ENCODE measurements at regions not wholly inside any gene's neighbourhood (a gene's known extent, or its start where the extent isn't known, plus 50 kb on each side); places are given as distances from the start of the nearest gene placed in this dataset.
"Not testable (repeated sequence)": the region's sequence is repeated elsewhere in the genome, so short reads cannot be mapped to it uniquely, and the experiment has no call there.

DNA sequence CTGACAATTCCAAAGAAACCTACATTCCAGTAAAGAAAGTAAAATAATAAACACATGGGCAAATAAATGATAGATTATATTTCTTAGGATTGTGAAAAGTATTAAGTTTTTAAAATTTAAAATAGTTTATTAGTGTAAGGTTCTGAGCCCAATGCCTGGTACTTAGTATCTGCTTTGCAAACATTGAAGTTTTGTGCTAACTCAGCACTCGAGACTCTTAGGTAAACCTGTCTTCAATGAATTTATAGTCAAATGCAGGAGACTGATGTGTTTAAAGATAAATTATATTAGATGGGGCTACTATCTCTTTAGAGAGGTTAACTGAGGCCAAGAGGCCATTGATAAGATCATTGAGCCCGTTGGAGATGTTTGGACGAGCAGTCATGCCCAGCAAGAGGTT is 138.3 kb upstream of the SALL1 start:
- intact Hi-C loops (cut with micrococcal nuclease): no loop called here

DNA sequence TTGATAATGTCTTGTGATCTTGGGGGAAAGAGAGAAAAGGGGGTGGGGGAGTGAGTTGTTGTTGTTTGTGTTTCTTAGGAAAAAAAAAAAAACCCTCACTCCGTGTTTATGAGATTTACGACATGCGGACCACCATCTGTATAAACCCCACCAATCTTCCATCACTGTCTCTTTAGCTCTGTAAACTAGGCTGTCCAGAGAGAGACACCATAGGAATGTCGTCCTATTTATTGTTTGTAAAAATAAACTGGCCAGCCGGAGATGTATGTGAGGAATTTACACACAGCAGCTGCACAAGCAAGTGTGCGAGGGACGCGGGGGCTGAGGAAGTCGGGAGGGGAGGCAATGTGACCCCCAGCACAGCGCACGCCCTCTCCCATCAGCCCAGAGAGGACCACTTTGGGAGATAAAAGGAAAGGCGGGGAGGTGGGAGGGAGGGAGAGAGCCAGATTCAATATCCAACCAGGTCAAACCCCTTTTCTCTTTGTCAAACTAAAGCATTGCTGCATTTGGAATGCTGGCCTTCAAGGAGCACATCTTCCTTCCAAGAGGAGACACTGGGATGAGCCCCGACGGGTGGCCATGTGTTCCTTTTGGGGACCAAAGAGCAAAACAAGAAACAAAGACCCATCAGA is 136.2 kb upstream of the SALL1 start:
- intact Hi-C loops (cut with micrococcal nuclease): no loop called here

DNA sequence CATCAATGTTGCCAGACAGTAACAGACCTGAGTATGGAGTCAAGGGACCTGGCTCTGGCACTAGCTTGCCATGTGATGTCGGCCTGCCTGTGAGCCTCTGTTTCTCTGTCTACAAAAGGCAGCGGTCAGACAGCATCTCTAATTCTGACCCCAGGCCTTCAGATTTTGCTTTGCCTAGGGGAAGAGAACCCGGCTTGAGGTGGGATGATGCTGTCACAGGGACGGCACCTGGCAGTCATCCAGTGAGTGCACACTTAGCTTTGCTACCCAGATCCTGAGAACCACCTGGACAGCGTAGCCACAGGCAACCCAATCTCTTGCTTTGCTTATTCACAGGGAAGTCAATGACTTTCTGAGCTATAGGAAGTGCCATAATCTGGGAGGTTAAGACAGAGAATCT is 135.2 kb upstream of the SALL1 start:
- intact Hi-C loops (cut with micrococcal nuclease): no loop called here

DNA sequence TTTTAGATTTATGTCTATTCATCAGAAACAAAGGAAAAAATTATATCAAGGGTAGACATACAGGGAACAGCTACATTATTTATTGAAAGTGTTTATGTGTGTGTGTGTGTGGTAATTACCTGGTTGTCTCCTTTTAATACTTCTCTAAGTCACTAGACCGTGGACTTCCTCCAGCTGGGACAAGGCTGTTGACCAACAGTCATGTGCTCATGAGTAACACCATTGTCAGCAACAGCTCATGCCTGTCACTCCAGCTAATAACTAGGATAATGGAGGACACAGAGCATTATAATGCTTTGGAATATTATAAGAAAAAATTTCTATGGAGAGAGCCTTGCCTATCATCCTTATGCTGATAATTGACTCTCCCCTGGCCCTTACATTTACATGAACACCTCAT is 125.3 kb upstream of the SALL1 start:
- intact Hi-C loops (cut with micrococcal nuclease): no loop called here

DNA sequence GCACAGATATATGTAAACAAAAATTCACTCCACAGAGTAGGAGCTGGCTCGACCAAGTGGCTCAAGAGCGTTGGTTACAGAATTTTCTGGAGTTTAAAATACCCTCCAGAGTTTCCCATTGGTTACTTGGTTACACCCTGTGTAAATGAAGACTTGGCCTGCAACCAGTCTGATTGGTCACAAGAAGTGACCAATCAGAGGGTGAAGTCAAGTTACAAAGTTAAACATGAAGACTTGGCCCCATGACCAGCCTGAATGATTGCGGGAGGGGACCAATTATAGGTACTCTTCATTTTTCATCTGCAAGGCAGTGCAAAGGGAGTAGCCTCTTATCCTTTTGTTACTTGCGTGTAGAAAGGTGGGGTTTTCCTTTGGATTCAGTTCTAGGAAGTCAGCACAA is 121.3 kb upstream of the SALL1 start:
- intact Hi-C loops (cut with micrococcal nuclease): no loop called here

DNA sequence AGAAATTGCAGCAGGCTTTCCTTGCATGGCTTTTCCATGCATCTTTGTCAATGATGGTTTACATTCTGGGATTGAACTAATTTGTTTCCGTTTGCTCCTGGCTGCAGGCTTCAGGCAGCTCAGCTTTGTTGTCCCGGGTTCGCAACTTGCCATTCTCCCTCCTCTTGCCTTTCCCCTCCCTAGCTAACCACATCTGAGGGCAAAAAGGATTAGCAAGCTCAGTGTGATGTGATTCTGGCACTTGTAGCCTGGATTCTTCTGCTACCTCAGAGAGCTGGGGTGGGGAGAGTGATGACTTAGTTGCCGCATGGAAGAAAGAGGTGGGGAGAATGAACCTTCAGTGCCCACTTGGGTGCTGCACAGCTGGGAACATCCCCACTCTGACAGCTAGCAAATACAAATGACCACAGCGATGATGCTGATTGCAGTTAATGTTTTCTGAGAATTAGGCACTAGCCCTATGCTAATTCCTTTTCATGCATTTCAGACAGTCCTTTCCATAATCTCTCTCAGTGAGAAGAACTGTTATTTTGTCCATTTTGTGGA is 120.2 kb upstream of the SALL1 start:
- intact Hi-C loops (cut with micrococcal nuclease): no loop called here

DNA sequence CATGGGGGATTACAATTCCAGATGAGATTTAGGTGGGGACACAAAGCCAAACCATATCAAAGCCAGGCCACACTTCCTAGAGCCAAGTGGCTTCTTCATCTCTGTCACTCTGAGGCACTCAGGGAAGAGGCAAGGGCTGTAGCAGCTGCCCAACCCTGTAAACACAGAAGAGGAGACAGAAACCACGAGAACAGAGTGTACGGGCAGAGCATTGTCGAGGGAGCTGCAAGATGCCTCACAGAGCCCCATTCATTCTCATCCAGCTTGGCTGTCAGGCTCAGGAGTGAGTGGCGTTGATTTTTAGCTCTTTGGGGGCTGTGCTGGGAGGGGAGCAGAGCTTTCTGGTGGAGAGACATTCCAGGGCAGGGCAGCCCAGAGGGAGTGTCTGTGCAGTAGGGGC is 117.2 kb upstream of the SALL1 start:
- intact Hi-C loops (cut with micrococcal nuclease): no loop called here

DNA sequence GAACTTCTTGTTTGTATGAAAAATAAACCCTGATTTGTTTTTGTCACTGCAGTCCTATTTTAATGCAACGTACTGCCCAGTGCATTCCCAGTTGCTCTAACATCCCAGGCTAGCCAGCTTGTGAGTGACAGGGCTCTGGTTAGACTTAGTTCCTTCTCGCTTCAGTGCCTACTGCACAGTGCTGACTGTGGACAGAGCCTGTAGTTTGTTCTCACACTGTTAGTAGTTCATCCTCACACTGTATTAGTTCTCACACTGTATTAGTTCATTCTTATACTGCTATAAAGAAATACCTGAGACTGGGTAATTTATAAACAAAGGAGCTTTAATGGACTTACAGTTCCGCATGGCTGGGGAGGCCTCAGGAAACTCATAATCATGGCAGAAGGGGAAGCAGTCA is 116.6 kb upstream of the SALL1 start:
- intact Hi-C loops (cut with micrococcal nuclease): no loop called here

DNA sequence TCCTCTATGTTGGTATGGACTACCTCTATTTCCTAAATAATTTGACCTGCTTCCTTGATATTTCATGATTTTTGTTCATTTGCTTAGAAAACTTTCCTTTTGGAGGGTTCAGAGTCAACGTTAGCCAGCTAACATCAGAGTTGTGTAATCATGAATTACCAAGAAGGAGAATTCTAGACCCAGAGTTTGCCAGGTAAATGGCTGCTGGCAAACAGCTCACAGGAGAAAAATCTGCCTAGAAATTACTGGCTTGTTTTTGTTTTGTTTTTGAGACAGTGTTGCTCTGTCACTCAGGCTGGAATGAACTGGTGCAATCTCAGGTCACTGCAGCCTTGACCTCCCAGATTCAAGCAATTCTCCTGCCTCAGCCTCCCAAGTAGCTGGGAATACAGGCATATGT is 111.4 kb upstream of the SALL1 start:
- intact Hi-C loops (cut with micrococcal nuclease): no loop called here

DNA sequence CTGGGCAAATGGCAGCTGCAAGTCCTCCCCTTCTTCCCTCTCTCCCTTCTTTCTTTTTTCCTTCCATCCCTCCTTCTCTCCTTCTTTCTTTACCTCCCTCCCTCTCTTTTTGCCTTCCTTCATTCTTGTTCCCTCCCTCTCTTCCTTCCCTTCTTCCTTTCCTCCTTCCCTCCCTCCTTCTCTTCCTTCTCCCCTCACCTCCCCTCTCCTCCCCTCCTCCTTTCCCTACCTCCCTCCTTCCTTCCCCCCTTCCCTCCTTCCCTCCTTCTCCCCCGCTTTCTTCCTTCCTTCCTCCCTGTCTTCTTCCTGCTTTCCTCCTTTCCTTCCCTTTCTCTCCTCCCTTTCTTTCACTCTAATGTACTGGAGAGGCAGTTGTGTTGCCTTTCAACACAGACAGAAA is 110.8 kb upstream of the SALL1 start:
- intact Hi-C loops (cut with micrococcal nuclease): no loop called here

DNA sequence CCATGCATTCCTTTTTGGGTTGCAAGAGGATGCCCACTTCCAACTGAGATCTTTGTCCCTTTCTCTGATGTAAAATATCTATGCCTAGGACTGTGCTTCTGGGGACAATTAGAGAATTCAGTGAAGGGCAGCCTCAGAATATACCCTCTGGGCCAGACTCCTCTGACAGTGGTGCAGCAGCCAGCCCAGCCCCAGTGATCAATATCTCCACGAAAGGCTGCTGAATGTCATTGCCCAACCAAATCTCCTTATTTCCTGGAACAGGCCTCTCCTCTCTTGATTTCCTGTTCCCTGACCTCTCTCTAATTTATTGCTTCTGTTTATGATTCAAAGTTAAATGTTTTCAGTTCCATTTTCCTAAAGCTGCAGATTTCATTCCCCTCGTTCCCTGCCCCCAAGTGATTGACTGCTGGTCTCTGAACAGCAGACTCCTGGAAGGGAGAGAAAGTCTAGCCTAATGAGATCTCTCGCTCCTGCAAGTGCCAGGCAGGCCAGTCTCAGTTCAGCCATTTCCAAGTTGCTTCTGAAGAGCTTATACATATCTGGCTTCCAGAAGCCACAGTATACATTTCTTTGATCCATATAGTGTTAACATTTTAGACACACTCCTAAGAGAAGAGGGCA is 104.4 kb upstream of the SALL1 start:
- intact Hi-C loops (cut with micrococcal nuclease): no loop called here

DNA sequence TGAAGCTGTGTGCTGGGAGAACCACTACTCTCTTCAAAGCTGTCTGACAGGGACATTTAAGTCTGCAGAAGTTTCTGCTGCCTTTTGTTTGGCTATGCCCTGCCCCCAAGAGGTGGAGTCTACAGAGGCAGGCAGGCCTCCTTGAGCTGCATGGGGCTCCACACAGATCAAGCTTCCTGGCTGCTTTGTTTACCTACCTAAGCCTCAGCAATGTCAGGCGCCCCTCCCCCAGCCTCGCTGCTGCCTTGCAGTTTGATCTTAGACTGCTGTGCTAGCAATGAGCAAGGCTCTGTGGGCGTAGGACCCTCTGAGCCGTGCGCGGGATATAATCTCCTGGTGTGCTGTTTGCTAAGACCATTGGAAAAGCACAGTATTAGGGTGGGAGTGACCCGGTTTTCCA is 103.3 kb upstream of the SALL1 start:
- intact Hi-C loops (cut with micrococcal nuclease): not testable (repeated sequence)

DNA sequence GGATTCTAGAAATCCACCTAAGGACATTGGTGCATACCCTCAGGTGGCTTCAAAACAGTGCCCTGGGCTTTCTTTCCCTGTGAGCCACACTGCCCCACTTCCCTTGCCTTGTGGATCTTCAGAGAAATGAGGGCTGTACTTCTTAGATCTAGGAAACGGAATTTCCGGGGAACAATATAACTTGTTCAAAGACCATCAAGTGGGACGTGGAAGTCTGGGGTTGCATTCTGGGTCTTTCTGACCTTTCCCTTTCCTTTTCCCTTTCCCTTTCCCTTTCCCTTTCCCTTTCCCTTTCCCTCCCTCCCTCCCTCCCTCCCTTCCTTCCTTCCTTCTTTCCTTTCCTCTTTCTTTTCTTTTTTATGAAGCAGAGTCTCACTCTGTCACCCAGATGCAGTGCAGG is 97.1 kb upstream of the SALL1 start:
- intact Hi-C loops (cut with micrococcal nuclease): no loop called here

DNA sequence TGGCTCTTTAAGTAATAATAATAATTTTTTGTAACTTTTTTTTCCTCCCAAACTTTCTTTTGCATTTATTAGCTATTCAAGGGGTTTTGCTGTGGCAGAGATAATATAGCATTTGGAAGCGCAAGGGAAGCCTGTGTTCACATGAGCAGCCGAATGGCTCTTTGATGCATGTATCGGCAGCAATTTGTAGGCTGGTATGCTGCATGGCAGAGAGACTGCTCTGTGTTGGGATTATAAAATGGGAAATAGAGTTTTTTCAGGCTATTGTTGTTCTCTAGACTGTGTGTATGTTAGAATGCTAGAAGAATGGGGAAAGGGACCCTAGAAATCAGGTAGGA is 94.6 kb upstream of the SALL1 start:
- intact Hi-C loops (cut with micrococcal nuclease): no loop called here

DNA sequence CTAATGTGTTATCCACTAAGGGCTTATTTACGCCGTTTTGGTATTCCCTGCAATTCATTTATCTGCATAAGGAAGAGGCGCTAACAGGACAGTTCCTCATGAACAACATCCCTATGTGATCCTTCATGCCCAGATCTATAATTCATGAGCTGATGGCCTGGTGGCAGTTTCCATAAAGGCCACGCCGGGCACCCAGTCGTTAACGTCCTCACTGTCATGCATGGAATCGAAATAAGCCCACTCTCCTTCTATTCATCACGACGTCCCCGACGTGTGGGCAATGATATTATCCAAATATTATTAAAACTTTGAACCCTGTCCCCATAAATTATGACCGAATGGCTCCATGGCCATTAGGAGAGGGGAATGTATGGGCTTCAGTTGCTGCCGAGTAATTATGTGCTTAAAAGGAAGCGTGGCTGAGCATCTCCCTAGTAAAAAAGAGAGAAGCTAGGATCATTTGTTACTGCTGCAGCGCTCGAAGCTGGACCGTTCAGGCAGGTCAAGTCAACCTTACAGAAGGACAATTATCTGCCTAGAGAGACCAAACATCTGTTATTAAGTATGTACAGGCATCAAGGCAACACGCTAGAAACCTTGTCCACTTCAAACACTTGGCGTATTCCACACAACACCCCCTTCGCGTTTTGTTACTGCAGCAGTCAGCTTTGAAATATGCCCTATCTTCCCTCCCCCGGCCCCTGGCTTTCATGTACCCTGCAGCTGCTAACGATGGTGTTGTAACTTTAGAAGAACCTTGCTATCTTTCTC is 94.0 kb upstream of the SALL1 start:
- intact Hi-C loops (cut with micrococcal nuclease): no loop called here

DNA sequence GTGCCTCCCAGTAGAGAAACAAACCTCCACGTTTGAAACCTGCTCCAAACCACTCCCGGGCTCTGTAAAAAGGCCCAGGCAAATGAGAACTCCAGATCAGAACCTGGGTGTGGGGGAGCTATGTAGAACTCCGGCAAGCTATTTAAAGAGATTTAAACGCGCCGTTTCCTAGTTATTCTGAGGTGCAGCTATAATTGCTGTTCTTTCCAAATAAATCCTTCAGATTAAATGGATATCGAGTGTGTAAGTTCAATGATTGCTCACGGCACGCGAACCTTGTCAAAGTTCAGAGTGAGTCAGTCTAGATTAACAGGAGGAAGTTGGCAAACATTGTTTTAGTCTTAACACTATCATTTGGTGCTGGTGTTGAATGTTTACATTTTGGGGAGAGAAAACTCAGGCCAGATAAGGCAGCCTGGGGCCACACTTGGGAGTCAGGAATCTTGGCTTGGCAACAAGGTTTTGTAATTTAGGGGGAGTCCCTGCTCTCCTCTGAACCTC is 92.9 kb upstream of the SALL1 start:
- intact Hi-C loops (cut with micrococcal nuclease): no loop called here

DNA sequence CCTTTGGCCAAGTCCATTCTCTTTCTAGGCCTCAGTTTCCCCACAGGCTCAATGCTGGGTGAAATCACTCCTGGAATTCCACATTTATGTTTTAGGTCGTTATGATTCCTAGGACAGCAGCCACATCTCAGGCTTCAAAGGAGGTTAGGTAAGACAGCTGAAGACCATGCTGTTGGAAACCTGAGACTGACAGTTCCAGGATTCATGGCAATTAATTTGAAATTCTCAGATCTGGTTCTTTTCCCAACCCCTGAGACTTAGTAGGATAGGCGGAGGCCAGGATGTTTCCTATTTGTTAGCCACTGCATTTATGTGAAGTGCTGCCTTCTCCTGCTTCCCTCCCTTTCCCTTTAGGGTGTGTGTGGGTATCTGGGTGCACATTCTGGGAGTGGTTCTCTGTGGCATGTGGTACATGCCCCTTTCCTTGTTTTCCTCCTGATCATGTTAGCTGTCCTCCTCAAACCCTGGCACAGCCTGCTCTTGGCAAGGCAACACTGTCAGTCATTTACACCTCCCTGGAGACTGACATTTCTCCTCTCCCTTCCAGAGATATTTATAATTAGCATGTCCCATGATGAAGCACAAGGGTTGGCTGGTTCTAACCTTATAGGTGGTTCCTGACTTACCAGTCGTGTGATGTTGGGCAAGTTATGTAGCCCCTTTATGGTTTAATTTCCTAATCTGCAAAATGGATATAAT is 91.4 kb upstream of the SALL1 start:
- intact Hi-C loops (cut with micrococcal nuclease): no loop called here

DNA sequence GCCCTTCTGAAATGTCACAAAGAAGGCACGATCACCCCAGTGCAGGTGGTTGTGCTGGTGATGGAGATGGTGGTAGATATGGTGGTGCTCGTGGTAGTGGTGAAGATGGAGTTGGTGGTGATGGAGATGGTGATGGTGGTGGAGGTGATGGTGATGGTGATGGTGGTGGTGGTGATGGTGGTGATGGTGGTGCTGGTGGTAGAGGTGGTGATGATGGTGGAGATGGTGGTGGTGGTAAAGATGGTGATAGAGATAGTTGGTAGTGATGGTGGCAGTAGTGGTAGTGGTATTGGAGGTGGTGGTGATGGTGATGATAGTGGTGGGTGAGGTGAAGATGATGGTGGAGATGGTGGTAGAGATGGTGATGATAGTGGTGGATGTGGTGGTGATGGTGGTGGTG is 88.1 kb upstream of the SALL1 start:
- intact Hi-C loops (cut with micrococcal nuclease): no loop called here

DNA sequence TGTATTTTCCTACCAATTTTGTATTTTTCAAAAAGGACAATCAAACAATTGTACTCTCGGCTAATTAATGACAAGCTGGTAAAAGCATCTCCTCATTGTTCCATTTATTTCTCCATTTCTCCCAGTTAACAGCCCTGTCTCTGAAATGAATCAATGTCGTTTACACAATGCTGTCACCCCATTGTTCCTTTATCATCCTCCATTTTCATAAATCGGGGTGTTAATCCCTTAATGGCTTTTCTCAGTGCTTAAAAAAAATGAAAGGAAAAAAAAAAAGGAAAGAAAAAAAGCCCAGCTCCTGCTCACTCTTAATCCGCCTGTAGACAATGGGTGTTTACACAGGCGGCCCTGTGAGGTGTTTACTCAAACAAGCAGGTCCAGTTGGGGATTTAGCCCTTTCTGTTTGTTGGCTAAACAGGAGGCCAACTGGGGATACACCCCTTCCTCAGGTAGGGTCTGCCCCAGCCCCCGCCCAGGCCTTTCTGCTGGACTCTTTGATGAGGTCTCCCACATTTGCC is 86.8 kb upstream of the SALL1 start:
- intact Hi-C loops (cut with micrococcal nuclease): no loop called here

DNA sequence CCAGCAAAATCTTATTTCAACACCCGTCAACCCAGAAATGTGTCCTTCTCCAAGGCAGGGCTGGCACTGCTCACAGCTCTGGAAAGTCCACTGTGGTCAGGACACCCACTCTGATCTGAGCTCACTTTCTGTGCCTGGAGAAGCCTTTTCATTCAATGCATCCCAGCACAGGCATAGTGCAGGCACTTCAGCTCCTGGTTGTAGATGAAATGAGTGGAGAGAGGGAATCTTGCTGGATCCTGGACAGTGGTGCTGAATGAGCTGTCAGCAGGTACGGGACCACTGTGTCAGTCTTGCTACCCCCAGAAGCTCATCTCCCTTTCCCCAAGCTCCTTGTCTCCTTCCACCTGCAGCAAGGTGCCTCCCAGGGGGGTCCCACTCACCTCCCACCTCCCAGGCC is 86.1 kb upstream of the SALL1 start:
- intact Hi-C loops (cut with micrococcal nuclease): no loop called here

DNA sequence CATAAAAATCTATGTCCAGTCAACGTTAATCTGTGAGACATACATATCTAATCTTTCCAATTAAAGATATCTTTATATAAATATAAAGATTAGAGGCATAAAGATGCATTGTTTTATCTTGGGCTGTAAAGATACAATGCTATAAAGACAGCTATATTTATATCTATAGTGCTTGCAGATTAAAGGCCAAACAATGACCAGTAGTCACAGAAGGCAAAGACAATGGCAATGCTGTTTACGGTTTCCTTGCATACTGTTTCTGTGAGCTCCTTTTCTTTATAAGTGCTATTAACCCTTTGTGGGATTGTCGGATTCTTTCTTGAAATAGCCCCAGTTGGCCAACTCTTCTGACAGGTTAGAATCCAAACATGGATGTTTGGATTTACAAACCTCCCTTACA is 85.5 kb upstream of the SALL1 start:
- intact Hi-C loops (cut with micrococcal nuclease): no loop called here

DNA sequence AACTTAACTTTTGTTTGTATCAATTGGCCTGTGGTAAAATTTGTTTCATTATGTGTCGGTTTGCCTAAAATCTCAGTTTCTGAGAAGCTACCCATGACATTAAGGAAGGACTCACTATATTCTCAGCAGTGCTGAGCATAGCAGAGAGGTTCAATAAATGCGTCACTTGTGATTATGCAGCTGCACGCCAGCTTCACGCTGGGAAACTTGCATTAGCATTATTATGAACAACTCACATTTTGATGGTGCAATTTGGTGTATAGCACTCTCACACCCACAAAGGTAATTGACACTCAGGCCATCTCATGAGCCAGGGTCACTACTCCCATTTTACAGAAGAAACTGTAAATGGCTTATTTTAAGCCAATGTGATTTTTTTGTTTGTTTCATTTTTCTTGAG is 80.6 kb upstream of the SALL1 start:
- intact Hi-C loops (cut with micrococcal nuclease): no loop called here

Data from T-helper 1 cell treated with Interleukin-12 subunit alpha and Interleukin-12 subunit beta and Interleukin-4 antibody, amounts not matched to agents 30 ng/mL and 1 ng/mL, for 36 hours (primary cell).